ENCODE measurements at regions not wholly inside any gene's neighbourhood (a gene's known extent, or its start where the extent isn't known, plus 50 kb on each side); places are given as distances from the start of the nearest gene placed in this dataset.

GRCh38 chr9:79970146-79970425, 398.3 kb downstream of the TLE4 start:
- BruUV-seq (replicated peaks) = no TSS peak
- no peak for ATAC-seq
- POLR2A ChIA-PET = no interaction called here
- intact Hi-C loops (cut with micrococcal nuclease; ENCODE audit: unreplicated experiment) (no loop called here), in situ Hi-C loops (cut with HindIII; ENCODE audit: low pct_unique_long_range_greater_than_20kb, low sequenced_read_pairs) (no loop called here)
- CTCF ChIA-PET = no interaction called here
- Histone ChIP-seq H3K36me3 (ENCODE audit: control insufficient read depth, insufficient read depth, low read length) (no peaks in the 10 kb centered on the region), H3K4me1 (ENCODE audit: control insufficient read depth, insufficient read depth, low read length) (no peaks in the 10 kb centered on the region), H3K9me3 (ENCODE audit: control insufficient read depth, insufficient read depth, low read depth, low read length) (no peaks in the 10 kb centered on the region), H3K27me3 (ENCODE audit: control insufficient read depth, insufficient read depth, low read length) (no peaks in the 10 kb centered on the region), H3K27ac (ENCODE audit: low read length) (no peak overlapping the region), H3K4me3 (ENCODE audit: low read depth in 2 of 2, low read length in 2 of 2) (no peak overlapping the region)
- no peak for TF ChIP-seq CTCF (IDR thresholded peaks at IDR 0.05)
- no peak for TF ChIP-seq TCF7L2 (IDR thresholded peaks at IDR 0.05; ENCODE audit: low read depth, low read length)
- TF ChIP-seq SIN3A (IDR thresholded peaks at IDR 0.05; ENCODE audit: borderline replicate concordance, insufficient read depth, low read depth, low read length) = no peak
- TF ChIP-seq REST (IDR thresholded peaks at IDR 0.05; ENCODE audit: insufficient read depth in 1 of 2, low read depth in 2 of 2, low read length in 1 of 2) = no peak
- no peak for TF ChIP-seq POLR2AphosphoS5 (IDR thresholded peaks at IDR 0.05; ENCODE audit: low read depth, low read length)
- no peak for DNase-seq (ENCODE audit: low read depth, low spot score)

- Histone ChIP-seq H3K36me3 (ENCODE audit: control insufficient read depth, insufficient read depth, low read length) (no peaks in the 10 kb centered on the region), H3K27ac (ENCODE audit: low read length) (no peak overlapping the region), H3K9me3 (ENCODE audit: control insufficient read depth, insufficient read depth, low read depth, low read length) (no peaks in the 10 kb centered on the region), H3K27me3 (ENCODE audit: control insufficient read depth, insufficient read depth, low read length) (no peaks in the 10 kb centered on the region), H3K4me3 (ENCODE audit: low read depth in 2 of 2, low read length in 2 of 2) (no peak overlapping the region), H3K4me1 (ENCODE audit: control insufficient read depth, insufficient read depth, low read length) (no peaks in the 10 kb centered on the region)
- in situ Hi-C loops (cut with HindIII; ENCODE audit: low pct_unique_long_range_greater_than_20kb, low sequenced_read_pairs) (no loop called here), intact Hi-C loops (cut with micrococcal nuclease; ENCODE audit: unreplicated experiment) (no loop called here)
- CTCF ChIA-PET = no interaction called here
- ATAC-seq (no peak), DNase-seq (ENCODE audit: low read depth, low spot score) (no peak)
- no TSS peak for BruUV-seq (replicated peaks)
- POLR2A ChIA-PET = no interaction called here
- TF ChIP-seq CTCF (IDR thresholded peaks at IDR 0.05) (no peak), REST (IDR thresholded peaks at IDR 0.05; ENCODE audit: insufficient read depth in 1 of 2, low read depth in 2 of 2, low read length in 1 of 2) (no peak), POLR2AphosphoS5 (IDR thresholded peaks at IDR 0.05; ENCODE audit: low read depth, low read length) (no peak), SIN3A (IDR thresholded peaks at IDR 0.05; ENCODE audit: borderline replicate concordance, insufficient read depth, low read depth, low read length) (no peak), TCF7L2 (IDR thresholded peaks at IDR 0.05; ENCODE audit: low read depth, low read length) (no peak)
Observed at GRCh38 chr9:79969393-79970145, 397.8 kb downstream of the TLE4 start.

Measured in Panc1 (cell line).